Left lung (tissue), 4 donors: ENCODE measurements at regions not wholly inside any gene's neighbourhood (a gene's known extent, or its start where the extent isn't known, plus 50 kb on each side); places are given as distances from the start of the nearest gene placed in this dataset.

Experiments
- ATAC-seq: fragments of 200-7000 bp; cut with Tn5 transposase; one replicate; pipeline ENCODE4 v1.9.1; 2020; ENCODE audit warnings: moderate library complexity
- DNase-seq, 4 donors: peaks; one replicate each; pipeline ENCODE4 v3.0.0-alpha.2; 2013 to 2020
- H3K27ac ChIP-seq, 2 donors: fragments of 200-600 bp; sonication (generic) in 1 of 2; one replicate each; pipeline versions ENCODE4 v1.5.0 to v1.8.0; 2020 to 2021
- H3K27me3 ChIP-seq, 2 donors: fragments of 200-600 bp; sonication (generic) in 1 of 2; one replicate each; pipeline versions ENCODE4 v1.5.0 to v1.8.0; 2020 to 2021
- H3K36me3 ChIP-seq, 2 donors: fragments of 200-600 bp; sonication (generic) in 1 of 2; one replicate each; pipeline versions ENCODE4 v1.5.0 to v1.8.0; 2020 to 2021
- H3K4me1 ChIP-seq, 2 donors: fragments of 200-600 bp; one replicate each; pipeline ENCODE4 v1.8.0; 2021
- H3K4me3 ChIP-seq, 2 donors: fragments of 200-600 bp; sonication (generic) in 1 of 2; one replicate each; pipeline versions ENCODE4 v1.5.0 to v1.8.0; 2020 to 2021; ENCODE audit warnings: mild to moderate bottlenecking in 1 of 2
- H3K9me3 ChIP-seq, 2 donors: fragments of 200-600 bp; sonication (generic) in 1 of 2; one replicate each; pipeline versions ENCODE4 v1.5.0 to v1.8.0; 2020 to 2021
- intact Hi-C, 2 donors: fragments of 100-400 bp; cut with DNase I; formaldehyde crosslinking; loops; one replicate each; pipeline versions ENCODE4 v1.11.2 to v1.14.2; 2022
- TF ChIP-seq, protein P1 (sequence below), 2 donors: fragments of 200-600 bp; sonication (generic) in 1 of 2; IDR thresholded peaks; one replicate each; pipeline versions ENCODE4 v1.5.0 to v1.8.0; 2021; ENCODE audit warnings: antibody characterized with exemption in 2 of 2
- donor health status: DM: no; HTN: yes; CAD: no.
- donor health status: DM: no; HTN: no; CAD: no.

- no peaks in the 10 kb centered on the region for H3K4me1 ChIP-seq
- no peak for ATAC-seq
- no peaks in the 10 kb centered on the region for H3K27me3 ChIP-seq
- no peak for DNase-seq
- no peak overlapping the region for H3K4me3 ChIP-seq
- H3K27ac ChIP-seq: no peak overlapping the region
- no peaks in the 10 kb centered on the region for H3K36me3 ChIP-seq
- intact Hi-C loops: no loop called here
- H3K9me3 ChIP-seq: peaks cover 0 to under 1% of the 10 kb centered on the region in 2 donors
- TF ChIP-seq, protein P1, sequence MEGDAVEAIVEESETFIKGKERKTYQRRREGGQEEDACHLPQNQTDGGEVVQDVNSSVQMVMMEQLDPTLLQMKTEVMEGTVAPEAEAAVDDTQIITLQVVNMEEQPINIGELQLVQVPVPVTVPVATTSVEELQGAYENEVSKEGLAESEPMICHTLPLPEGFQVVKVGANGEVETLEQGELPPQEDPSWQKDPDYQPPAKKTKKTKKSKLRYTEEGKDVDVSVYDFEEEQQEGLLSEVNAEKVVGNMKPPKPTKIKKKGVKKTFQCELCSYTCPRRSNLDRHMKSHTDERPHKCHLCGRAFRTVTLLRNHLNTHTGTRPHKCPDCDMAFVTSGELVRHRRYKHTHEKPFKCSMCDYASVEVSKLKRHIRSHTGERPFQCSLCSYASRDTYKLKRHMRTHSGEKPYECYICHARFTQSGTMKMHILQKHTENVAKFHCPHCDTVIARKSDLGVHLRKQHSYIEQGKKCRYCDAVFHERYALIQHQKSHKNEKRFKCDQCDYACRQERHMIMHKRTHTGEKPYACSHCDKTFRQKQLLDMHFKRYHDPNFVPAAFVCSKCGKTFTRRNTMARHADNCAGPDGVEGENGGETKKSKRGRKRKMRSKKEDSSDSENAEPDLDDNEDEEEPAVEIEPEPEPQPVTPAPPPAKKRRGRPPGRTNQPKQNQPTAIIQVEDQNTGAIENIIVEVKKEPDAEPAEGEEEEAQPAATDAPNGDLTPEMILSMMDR (IDR thresholded peaks at IDR 0.05): no peak
These were observed 604.6 kb downstream of the TFAP2A start for GRCh38 chr6:9810286-9810685.

- ATAC-seq: no peak
- H3K36me3 ChIP-seq: no peaks in the 10 kb centered on the region
- peaks cover 0 to 3% of the 10 kb centered on the region in 2 donors for H3K9me3 ChIP-seq
- H3K27ac ChIP-seq: no peak overlapping the region
- DNase-seq: no peak
- no peaks in the 10 kb centered on the region for H3K4me1 ChIP-seq
- no peaks in the 10 kb centered on the region for H3K27me3 ChIP-seq
- TF ChIP-seq, protein P1 (IDR thresholded peaks at IDR 0.05): no peak
- intact Hi-C loops: no loop called here
- no peak overlapping the region for H3K4me3 ChIP-seq
These were observed 608.7 kb downstream of the TFAP2A start for GRCh38 chr6:9806195-9806594.

DNA sequence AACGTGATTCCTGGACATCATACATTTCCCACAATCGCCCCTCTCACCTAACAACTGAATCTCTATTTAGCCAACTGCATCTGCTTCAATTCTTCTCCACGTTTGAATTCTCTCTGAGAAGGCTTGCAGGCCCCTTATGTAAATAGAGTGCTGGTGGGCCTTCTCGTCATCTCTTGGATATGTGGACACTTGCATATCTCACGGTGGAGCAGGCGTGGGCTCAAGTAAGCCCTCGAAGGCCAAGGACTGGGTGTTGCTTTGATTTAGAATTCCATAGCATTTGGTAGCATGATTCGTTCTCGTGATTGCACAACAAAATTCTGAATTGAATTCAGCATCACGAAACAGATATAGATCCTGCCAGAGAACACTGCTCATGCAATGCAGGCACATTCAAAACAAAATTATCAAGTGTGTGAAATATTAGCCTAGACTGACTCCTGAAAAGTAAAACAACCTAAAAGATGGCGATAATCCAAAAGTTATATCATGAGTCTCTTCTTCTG lies 613.6 kb downstream of the TFAP2A start:
- no peak for ATAC-seq
- no peak overlapping the region for H3K4me3 ChIP-seq
- H3K27ac ChIP-seq: no peak overlapping the region
- H3K4me1 ChIP-seq: no peaks in the 10 kb centered on the region
- no peaks in the 10 kb centered on the region for H3K27me3 ChIP-seq
- TF ChIP-seq, protein P1 (IDR thresholded peaks at IDR 0.05): no peak
- H3K36me3 ChIP-seq: no peaks in the 10 kb centered on the region
- intact Hi-C loops: no loop called here
- peaks cover 0 to 3% of the 10 kb centered on the region in 2 donors for H3K9me3 ChIP-seq
- peak in 2 of 4 donors; percentile 2 to 6 for DNase-seq

DNA sequence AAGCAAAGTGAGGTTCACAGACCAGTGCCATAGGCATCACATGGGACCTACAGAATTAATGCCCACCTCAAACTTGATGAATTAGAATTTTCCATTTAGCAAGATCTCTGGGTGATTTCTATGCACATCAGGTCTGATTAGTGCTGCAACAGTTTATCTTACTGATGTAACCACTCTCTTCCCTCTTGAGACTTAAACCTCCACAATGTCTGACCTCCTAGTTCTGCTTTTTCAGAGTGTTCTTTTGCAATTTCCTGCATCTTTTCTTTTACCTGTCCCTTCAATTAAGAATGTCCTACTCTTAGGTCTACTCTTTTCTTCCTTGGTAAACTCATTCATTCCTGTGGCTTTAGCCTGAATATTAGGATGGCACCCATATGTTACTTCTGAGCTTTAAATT lies 615.3 kb downstream of the TFAP2A start:
- no peaks in the 10 kb centered on the region for H3K27me3 ChIP-seq
- ATAC-seq (no peak), DNase-seq (no peak)
- H3K4me1 ChIP-seq: no peaks in the 10 kb centered on the region
- H3K27ac ChIP-seq: no peak overlapping the region
- no peak overlapping the region for H3K4me3 ChIP-seq
- H3K9me3 ChIP-seq: no peaks in the 10 kb centered on the region
- intact Hi-C loops: no loop called here
- H3K36me3 ChIP-seq: no peaks in the 10 kb centered on the region
- TF ChIP-seq, protein P1 (IDR thresholded peaks at IDR 0.05): no peak

DNA sequence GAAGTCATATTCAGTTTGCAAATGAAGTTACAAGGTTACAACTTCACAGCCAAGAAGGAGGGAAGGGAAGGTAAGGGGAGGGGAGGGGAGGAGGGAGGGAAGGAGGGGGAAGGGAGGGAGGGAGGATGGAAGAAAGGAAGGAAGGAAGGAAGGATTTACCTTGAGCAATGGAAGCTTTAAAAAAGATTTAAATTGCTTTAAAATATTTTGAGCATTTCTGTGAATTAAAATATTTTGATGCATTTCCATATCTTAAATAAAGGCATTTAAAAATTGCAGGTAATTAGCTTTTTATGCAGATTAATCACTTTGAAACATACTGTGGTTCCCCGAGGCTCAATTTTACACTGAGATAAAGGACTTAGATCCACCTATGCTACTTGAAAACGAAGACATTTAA lies 618.0 kb downstream of the TFAP2A start:
- TF ChIP-seq, protein P1 (IDR thresholded peaks at IDR 0.05): no peak
- Histone ChIP-seq H3K36me3 (no peaks in the 10 kb centered on the region), H3K27me3 (no peaks in the 10 kb centered on the region), H3K4me3 (no peak overlapping the region), H3K9me3 (no peaks in the 10 kb centered on the region), H3K27ac (no peak overlapping the region), H3K4me1 (no peaks in the 10 kb centered on the region)
- ATAC-seq (no peak), DNase-seq (no peak)
- intact Hi-C loops: no loop called here
